Glomerular endothelial cell (primary cell): ENCODE measurements at regions not wholly inside any gene's neighbourhood (a gene's known extent, or its start where the extent isn't known, plus 50 kb on each side); places are given as distances from the start of the nearest gene placed in this dataset.
"Not testable (repeated sequence)": the region's sequence is repeated elsewhere in the genome, so short reads cannot be mapped to it uniquely, and the experiment has no call there.

Source experiments
- DNase-seq: peaks from one replicate; pipeline ENCODE4 v3.0.0-alpha.2; 2011; ENCODE audit warnings: low read depth, low spot score; ENCODE audit errors: extremely low read depth

DNA sequence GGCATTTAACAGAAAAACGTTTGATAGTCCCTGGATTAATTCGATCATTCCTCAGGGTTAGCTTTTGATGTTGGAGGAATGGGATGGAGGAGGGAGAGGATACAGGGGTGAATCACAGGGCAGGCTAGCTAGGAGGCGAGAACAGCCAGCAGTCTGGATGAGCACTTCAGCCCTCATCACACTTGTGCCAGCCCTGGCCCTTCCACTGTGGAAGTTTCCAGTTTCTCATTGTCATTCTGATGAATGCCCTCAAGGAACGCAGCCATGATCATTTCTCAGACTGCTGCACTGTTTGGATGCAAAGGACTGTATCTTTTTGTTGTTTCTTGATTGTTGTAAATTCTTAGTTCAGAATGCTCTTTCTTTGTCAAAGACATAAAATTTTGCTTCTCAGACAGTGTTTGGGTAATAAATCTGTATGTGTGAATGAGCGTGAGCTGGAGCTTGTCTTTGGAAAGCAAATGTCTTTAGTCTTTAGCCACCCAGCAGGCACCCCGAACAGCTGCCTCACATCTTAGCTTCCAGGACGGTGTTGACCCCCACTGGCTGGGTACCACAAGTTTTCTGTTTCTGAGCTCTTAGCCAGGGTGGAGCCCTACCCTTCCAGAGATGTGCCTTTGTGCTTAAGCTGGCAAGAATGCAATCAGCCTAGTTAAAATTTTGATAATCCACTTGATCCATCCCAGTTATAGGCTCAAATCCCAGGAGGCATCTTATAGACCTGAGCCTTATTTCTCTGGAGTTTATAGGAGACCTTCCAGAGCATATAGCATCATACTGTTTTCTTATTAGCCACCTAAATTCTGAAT, 121.1 kb downstream of the PDCD6IP start:
- no peak for DNase-seq

DNA sequence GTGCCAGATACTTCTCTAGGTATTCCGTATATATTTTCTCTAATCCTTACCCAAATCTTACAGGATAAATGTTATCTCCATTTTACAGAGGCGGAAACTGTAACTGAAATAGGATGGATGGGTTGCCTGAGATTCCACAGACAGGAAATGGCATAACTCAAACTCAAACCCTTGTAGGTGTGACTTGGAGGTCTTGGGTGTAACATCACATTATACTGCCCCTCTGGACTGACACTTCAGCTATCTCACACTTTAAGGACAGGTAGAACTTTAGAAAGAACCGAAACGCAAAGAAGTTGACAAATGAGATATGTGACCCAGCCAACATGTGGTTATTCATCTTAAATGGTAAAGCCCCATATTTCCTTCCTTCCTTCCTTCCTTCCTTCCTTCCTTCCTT, 122.1 kb downstream of the PDCD6IP start:
- DNase-seq = no peak

GRCh38 chr3:33921608-33922007, 123.2 kb downstream of the PDCD6IP start:
- DNase-seq = no peak

DNA sequence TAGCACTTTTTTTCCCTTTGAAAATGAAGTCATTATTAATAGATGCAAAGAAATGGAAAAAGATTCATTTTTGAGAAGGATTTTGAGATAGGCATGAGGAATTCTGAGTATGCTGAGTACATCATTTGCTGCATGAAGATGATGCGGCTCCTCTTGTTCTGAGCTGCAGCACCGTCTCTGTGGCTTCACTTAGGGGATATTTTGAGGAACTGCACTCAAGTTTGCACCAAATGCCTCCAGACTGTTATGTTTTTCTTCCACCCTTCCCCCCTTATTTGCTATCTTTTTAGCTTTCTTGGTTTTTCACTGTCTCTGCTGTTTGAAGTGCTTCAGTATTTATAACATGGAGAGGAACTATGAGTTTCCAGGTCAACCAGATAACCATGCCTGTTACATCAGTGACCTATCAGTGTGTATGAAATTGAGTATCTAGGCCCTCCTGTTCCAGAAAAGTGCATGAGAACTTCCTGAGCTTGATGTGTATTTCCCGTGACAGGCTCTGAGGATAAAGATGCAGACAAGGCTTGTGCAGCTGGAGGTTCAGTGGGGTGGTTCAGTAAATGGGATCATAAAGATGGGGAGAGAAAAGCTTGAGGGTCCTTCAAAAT, 128.7 kb downstream of the PDCD6IP start:
- no peak for DNase-seq

DNA sequence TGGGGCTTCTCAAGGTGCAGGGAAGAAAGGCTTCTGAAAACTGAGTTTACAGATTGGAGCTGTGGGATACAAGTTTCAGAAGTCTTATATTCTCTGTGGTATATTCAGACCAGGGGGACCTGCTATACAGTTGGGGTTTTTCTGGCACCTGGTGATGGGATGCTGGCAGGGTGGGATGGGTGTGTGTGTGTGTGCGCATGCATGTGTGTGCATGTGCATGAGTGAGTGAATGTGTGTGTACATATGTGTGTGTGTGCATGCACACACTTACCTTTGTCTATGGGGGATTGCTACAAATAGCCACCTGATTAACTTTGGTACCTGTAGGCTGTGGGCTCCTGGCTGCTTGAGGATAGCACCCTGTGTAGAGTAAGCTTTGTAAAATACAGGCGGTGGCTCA, 131.4 kb downstream of the PDCD6IP start:
- no peak for DNase-seq

- no peak for DNase-seq
These were observed 133.1 kb downstream of the PDCD6IP start for GRCh38 chr3:33931512-33931911.

- no peak for DNase-seq
These were observed 133.8 kb downstream of the PDCD6IP start for GRCh38 chr3:33932010-33932764.

- DNase-seq = no peak
These were observed 137.9 kb downstream of the PDCD6IP start for GRCh38 chr3:33936171-33936920.

GRCh38 chr3:33936921-33937525, 138.6 kb downstream of the PDCD6IP start:
- DNase-seq = no peak

DNA sequence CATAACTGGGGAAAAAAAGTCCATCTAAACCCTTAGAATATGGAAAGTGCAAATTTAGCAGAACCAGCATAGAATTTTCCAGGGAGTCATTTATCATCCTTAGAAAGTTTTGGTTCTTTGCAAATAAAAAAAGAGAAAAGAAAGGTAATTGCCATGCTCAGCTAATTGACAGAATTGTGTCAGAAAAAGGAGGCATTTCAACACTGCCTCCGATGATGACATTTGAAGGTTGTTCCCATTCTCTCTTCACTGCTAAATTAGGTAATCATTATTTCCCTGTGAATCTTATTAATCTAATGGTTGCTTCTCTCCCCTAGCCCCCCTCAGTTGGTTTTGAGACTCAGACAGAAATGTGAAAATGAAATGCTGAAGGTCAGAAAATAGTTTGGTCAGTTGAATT, 139.2 kb downstream of the PDCD6IP start:
- no peak for DNase-seq

DNA sequence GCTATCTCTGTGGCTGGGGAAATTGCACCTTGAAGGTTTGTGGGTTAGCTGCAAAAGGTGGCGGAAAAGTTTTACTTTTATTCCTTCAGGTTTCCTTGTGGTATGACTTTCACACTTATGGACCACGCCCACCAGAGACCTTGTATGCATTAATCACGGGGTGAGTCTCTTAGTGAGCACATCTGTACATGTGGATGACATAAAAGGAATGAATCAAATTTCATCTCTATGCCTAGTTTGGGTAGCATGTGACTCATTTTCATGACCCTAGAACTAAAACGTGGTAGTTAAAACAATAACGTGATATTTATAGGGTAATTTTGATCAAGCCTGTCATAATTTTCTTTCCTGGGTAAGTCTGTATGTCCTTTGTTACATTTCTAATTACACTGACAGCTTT, 141.7 kb downstream of the PDCD6IP start:
- no peak for DNase-seq

GRCh38 chr3:33940736-33941135, 142.3 kb downstream of the PDCD6IP start:
- DNase-seq = no peak

- no peak for DNase-seq
These were observed 143.4 kb downstream of the PDCD6IP start for GRCh38 chr3:33941804-33942203.

- DNase-seq = no peak
These were observed 144.2 kb downstream of the PDCD6IP start for GRCh38 chr3:33942483-33943150.

DNA sequence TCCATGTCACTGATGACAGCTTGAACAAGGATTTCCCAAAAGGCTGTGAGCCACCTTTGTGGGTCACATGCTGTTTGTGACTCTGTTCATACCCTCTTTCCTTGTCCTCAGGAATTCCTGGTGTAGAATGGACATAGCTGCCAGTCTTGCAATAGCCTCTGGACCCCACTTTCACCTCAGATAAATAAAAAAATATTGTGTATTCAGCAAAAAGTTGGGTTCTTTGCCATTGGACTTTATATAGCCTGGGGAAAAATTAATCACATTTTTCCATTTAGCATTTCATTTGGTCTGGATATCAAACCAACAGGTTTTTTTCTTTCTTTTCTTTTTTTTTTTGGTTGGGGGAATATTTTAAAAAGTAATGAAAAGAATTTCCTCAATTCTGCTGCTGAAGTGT, 144.8 kb downstream of the PDCD6IP start:
- no peak for DNase-seq

DNA sequence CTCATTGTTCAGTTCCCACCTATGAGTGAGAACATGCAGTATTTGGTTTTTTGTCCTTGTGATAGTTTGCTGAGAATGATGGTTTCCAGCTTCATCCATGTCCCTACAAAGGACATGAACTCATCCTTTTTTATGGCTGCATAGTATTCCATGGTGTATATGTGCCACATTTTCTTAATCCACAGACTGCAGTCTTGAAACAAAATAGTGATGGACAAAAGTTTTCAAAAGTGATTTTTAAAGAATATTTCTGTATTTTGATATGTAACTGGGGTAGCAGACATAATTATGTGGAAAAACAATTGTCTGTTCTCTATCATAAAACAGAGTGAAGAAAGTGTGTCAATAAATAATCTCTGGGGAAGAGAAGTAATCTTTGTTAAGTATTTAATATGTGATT, 148.2 kb downstream of the PDCD6IP start:
- not testable (repeated sequence) for DNase-seq

- DNase-seq = no peak
These were observed 149.1 kb downstream of the PDCD6IP start for GRCh38 chr3:33947272-33948195.

GRCh38 chr3:33949074-33949473, 150.6 kb downstream of the PDCD6IP start:
- no peak for DNase-seq

DNA sequence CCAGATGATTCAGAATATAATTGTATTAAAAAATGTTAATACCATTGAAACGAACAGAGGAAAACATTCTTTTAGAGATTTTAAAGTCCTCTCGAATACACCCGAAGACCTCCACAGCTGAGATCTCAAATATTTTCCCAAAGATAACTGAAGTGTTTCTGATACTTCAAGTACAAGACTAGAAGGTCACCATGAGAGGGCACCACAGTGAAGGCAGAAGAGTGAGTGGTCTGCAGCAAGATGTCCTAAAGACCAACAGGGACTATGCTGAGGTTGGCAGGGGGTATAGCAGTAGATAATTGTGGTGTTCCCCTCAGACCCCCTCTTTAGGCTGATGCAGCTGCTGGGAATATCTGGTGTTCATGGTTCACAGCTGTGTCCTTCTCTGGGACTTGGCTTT, 156.5 kb downstream of the PDCD6IP start:
- DNase-seq = no peak
